GM18868 (cell line): ENCODE measurements at regions not wholly inside any gene's neighbourhood (a gene's known extent, or its start where the extent isn't known, plus 50 kb on each side); places are given as distances from the start of the nearest gene placed in this dataset.

Experiments
- ATAC-seq: cut with Tn5 transposase; IDR thresholded peaks from one replicate; pipeline ENCODE4 v1.9.1; 2021; ENCODE audit warnings: mild to moderate bottlenecking, moderate library complexity; ENCODE audit not compliant: unreplicated experiment

GRCh38 chrX:139293991-139294390, 236.5 kb upstream of the F9 start:
- no peak for ATAC-seq

- ATAC-seq, result peak; percentile 84
Measured at GRCh38 chrX:139290310-139290709, 240.2 kb upstream of the F9 start.

GRCh38 chrX:139287155-139287924, 243.2 kb upstream of the F9 start:
- ATAC-seq, result no peak

GRCh38 chrX:139286342-139286741, 244.2 kb upstream of the F9 start:
- ATAC-seq, result no peak

- ATAC-seq, result no peak
Measured at GRCh38 chrX:139267851-139268250, 262.7 kb upstream of the F9 start.

- no peak for ATAC-seq
Measured at GRCh38 chrX:139246295-139246694, 284.2 kb upstream of the F9 start.

- no peak for ATAC-seq
Measured at GRCh38 chrX:139237141-139237540, 293.4 kb upstream of the F9 start.

GRCh38 chrX:139234898-139235297, 295.6 kb upstream of the F9 start:
- ATAC-seq, result no peak

- ATAC-seq, result no peak
Measured at GRCh38 chrX:139224953-139225665, 305.4 kb upstream of the F9 start.

- no peak for ATAC-seq
Measured at GRCh38 chrX:139222511-139223200, 307.9 kb upstream of the F9 start.

- ATAC-seq, result no peak
Measured at GRCh38 chrX:139213241-139213709, 317.3 kb upstream of the F9 start.

GRCh38 chrX:139211568-139212182, 318.9 kb upstream of the F9 start:
- no peak for ATAC-seq

- ATAC-seq, result no peak
Measured at GRCh38 chrX:139209342-139209741, 321.2 kb upstream of the F9 start.

GRCh38 chrX:139207655-139208054, 322.9 kb upstream of the F9 start:
- ATAC-seq, result no peak

GRCh38 chrX:139206914-139207313, 323.6 kb upstream of the F9 start:
- no peak for ATAC-seq

GRCh38 chrX:139204898-139205667, 325.5 kb upstream of the F9 start:
- ATAC-seq, result no peak

- ATAC-seq, result no peak
Measured at GRCh38 chrX:139204571-139204897, 326.0 kb upstream of the F9 start.

GRCh38 chrX:139203651-139204570, 326.6 kb upstream of the F9 start:
- ATAC-seq, result no peak

- ATAC-seq, result no peak
Measured at GRCh38 chrX:139202742-139203420, 327.7 kb upstream of the F9 start.
